ENCODE measurements at regions not wholly inside any gene's neighbourhood (a gene's known extent, or its start where the extent isn't known, plus 50 kb on each side); places are given as distances from the start of the nearest gene placed in this dataset.

DNA sequence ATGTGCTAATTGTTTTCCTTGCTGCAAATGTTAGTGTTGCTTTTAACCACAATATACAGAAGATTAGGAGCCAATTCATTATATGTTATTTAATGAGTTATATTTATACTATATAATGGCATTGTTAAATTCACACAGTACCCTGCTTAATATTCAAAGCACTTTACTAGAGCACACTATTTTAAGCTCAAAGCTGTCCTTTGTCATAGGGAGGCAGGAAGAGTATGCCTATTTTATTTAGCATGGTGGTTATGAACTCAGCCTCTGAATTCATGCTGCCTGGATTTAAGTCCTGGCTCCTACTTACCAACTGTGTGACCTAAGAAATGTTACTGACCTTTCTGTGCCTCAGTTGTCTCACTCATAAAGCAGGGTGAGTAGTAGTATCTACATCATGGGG is 80.5 kb downstream of the FASTKD2 start:
- DNase-seq: no peak

DNA sequence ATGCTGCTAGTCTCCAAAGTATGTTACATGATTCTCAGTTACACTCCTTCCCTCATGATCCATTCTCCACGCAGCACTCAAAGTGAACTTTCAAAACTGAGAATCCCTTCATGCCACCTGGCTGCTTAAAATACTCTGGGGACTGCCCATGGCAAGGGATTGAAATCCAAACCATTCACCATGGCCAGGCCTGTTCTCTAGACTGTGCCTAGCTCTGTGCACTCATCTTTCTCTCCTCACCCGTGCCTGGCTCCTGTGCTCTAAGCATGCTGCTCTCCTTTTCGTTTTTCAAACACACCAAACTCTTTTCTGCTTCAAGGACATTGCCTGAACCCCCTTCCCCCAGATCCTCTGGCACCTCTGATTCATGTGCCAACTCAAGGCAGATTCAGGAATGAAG is 80.9 kb downstream of the FASTKD2 start:
- no peak for DNase-seq

GRCh38 chr2:206846981-206847834 is 81.8 kb downstream of the FASTKD2 start:
- no peak for DNase-seq

GRCh38 chr2:206850369-206850768 is 85.0 kb downstream of the FASTKD2 start:
- DNase-seq: no peak

DNA sequence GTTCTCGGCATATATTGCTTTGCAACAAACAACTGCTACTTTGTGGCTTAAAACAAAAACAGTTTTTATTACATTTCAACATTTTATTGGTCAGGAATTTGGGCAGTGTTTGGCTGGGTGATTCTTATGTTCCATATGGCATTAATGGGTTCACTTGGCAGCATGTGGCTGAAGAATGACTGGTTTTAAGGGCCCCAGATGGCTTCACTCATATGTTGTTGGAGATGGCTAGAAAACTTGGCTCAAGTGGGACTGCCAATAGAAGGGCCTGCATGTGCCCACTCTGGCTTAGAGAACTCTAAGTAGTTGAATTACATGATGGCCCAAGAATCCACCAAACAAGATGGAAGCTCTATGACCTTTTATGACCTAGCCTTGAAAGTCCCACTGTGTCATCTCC is 86.1 kb downstream of the FASTKD2 start:
- DNase-seq: no peak

DNA sequence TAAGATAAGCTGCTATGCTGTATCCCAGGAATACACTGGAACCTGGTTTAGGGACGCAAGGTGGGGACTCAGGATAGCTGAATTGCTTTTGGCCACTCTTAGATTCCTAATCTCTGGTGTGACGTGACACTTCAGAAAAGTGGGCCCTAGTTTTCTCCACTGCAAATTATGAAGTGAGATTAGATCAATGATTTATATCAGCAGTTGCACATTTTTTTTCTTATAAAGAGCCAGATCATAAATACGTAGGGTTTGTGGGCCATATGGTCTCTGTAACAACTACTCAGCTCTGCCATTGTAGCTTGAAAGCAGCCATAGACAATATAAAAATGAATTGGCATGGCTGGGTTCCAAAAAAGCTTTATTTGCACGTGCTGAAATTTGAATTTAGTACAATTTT is 85.4 kb upstream of the CPO start:
- DNase-seq: no peak

DNA sequence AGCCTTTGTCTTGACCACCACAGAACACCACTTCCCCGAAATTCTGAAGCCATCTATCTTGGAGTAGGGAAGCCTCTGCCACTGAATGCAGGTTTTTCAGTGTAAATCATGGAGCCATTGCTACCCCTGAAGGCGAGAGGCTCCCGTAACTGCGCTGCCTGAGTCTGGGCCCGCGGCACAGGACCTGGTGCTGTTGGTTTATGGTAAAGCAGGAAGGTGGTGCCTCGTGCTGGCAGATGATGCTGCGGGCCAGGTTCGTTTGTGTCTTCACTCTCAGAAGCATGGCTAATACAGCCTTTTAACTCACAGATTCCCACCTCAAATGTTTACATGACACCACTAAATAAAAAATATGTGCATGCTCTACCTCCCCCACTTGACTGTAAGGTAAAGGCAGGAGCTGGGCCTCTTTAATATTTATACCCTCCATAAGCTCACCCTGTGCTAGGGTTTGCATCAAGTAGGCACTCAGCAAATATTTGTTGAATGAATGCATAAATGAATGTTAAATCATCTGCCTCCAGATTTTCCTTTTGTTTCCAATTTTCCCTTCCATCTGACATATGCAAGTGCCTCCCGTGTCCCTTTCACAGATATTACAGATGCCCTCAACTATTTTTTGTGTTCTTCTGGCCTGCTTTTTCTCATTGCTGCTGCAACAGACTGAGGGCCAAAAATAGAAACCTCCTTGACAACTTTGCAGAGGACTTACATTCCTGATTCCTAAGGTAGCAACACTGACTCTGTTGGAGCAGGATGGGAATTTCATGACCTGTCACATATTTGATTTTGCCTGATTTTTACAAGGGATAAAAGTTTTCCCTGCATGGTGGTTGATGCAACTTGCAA is 83.5 kb upstream of the CPO start:
- DNase-seq: no peak

DNA sequence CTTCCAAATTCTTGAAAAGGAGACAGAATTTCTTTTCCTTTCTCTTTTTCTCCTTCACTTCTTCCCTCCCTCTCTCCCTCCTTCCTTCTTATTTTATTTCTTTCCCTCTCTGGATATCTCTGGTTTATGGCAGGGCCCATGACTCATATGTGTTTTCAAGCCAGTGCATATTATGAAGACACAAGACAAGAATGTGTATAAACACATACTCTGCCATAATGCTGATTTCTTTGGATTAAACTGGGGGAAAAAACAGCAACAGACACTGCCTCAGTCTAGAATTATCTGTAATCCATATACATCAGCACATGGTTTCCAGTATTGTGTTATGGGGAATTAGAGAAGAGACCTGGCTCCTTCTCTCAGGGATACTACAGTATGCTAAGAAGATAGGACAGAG is 82.8 kb upstream of the CPO start:
- no peak for DNase-seq

DNA sequence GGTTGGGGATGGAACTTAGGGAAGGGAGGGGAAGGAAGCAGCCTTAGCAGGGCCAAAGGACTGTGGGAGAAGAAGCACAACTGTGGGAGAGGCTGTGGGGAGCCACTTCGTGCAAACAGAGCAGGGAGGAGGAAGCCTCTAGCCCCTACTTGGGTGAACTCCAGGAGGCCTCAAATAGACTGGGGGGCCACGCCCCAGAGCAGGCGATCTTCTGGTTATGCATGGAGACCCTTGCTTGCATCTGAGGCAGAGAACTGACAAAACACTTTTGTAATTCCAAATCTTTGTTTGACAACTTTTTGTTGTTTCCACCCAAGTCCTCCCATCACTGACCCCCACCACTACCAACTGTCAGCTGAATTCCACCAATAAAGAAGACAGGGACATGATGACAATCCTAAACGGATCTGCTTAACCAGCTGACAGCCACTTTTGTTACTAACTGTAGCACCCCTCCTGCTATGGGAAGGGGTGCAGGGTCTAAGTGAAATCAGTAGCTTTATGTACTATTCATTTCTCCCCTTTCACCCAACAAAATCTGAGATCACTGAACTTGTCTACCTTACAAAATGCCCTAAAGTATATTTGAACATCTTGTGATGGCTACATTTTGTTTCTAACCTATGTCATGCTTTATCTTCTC is 80.5 kb upstream of the CPO start:
- no peak for DNase-seq

GRCh38 chr2:206859330-206859739 is 80.0 kb upstream of the CPO start:
- peak; percentile 15 for DNase-seq

DNA sequence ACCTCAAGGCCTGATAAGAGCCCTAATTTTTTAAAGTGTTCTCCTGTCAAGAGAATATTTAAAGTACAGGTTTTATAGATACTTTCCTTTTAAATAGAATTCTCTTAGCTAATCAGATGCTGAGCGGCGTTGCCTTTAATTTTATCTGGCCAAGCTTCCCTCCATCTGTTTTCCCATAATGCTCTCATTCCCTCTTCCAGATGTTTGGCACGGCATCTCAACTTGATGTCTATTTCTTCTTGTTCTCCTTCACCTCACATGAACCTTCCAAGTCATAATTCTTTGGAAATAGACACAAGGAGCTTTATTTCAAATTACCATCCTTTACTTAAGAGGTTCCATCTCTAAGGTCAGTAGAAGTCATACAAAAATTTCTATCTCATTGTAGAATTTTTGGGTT is 76.1 kb upstream of the CPO start:
- no peak for DNase-seq

GRCh38 chr2:206863716-206864115 is 75.6 kb upstream of the CPO start:
- DNase-seq: no peak

DNA sequence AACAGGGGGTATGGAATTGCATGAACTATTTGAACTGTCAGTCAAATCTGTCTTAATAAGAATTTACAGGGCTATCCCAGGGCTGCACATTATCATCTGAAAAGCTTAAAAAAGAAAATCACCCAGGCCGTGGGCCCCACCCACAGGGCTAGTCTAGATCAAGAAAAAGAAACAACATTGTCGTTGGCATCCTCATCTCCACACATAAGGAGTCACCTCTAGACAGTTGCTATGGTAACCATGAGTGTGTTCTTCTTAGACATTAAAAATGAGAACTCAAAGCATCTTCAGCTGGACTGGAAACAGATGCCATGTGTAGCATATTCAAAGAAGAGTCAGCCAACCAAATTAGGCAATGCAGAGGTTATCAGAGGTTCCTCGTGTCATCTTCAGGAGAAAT is 72.3 kb upstream of the CPO start:
- no peak for DNase-seq

GRCh38 chr2:206869824-206870495 is 69.4 kb upstream of the CPO start:
- DNase-seq: no peak

- no peak for DNase-seq
Observed at GRCh38 chr2:206873423-206873822, 65.9 kb upstream of the CPO start.

DNA sequence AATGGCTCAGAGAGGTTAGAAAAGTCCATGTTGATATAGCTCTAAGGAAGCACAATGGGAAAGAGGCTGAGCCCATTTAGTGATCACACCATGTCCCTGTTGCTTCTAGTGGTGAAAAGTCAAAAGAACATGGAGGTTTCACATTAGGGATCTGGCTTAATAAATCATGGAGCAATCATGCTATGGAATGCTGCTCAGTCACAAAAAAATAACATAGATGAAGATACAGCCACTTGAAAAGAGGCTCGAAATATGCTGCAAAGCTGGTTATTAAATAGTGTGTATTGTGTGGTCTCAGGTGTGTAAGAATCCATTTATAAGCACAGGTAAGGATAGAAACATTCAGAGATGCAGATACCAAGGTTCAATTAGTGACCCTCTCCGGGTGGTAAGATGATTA is 63.6 kb upstream of the CPO start:
- no peak for DNase-seq

DNA sequence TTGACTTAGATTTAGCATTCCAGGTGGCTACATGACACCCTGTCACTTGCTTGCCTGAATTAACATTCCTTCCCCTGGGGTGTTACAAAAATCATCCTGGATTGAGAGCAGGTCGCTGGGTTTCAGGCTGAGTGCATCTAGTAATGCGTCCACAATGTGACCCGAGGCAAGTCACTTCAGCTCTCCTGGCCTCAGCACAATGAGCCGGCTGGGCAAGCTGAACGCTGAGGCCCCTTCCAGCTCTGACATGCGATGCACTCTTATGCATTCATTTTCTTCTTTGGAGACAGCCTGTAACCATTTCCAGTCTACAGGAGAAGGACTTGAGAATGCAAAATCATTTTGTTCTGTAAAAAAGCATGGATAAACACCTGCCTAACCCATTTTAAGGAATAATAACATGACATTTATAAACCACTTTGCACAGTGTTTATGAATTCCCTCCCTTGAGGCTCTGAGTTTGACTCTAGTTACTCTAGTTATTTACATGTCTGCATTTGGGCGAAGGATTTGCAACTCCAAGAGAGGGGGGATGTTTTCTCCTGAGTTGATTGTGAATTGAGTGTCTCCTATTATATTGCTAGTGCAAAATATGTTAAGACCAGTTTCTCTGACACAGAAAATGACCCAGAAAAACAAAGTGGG is 63.0 kb upstream of the CPO start:
- no peak for DNase-seq

DNA sequence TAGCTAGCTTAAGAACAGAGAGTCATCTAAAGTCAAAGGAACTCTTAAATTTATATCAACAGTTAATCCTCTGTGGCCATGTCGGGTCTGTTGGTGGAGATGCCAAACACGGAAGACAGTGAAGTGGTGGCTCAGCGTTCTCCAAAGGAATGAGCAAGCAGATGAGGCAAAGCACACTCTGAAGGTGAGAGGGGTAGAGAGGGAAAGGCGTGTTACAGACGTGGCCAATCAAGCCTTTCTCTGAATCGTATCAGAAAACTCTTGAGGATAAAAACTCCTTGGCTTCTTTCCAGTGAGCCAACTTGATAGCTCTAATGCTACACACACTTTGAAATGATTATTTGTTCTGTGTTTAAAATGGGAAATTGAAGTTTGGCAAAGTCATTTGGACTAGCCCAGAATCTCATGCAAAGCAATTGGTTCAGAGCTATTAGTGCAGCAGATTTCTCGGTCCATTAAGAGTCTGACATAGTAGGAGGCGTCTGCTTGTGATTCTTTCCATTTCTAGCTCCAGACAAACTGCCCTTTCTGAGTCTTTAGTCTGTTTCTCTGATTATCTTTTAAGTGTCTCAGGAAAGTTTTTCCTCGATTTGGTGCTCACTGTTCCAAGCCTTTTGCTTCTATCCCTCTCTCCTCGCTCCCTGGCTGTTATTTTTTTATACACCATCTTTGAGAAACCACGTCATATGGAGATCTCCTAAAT is 57.5 kb upstream of the CPO start:
- no peak for DNase-seq

- no peak for DNase-seq
Observed at GRCh38 chr2:206886696-206887095, 52.6 kb upstream of the CPO start.

DNA sequence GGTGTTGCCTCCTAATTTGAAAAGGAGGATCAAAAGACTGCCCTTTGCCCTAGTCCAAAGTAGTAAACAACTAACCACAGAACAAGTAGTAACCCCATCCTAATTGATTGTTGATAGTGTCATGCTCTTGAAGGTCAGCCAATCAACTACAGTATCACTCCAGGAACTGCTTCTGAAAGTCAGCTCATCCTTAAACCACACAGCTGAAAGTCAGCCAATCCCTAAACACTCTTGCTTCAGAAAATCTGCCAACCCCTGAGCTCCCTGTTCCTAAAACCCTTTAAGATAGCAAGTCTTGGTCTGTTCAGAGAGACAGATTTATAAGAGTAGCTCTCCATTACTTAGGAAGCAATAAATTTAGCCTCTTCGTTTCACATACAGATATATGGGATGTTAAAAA is 51.6 kb upstream of the CPO start:
- no peak for DNase-seq

All from CD4-positive, alpha-beta T cell treated with Interleukin-12 subunit alpha and Interleukin-12 subunit beta, for 1 hour (primary cell).